ENCODE measurements at regions not wholly inside any gene's neighbourhood (a gene's known extent, or its start where the extent isn't known, plus 50 kb on each side); places are given as distances from the start of the nearest gene placed in this dataset.
"Not testable (repeated sequence)": the region's sequence is repeated elsewhere in the genome, so short reads cannot be mapped to it uniquely, and the experiment has no call there.

- TF ChIP-seq CTCF, EZH2 (IDR thresholded peaks at IDR 0.05): not testable (repeated sequence)
Measured at GRCh38 chr1:83134322-83135014, 864.5 kb downstream of the TTLL7 start.
